Head of caudate nucleus (tissue), 42 donors: ENCODE measurements at regions not wholly inside any gene's neighbourhood (a gene's known extent, or its start where the extent isn't known, plus 50 kb on each side); places are given as distances from the start of the nearest gene placed in this dataset.
"Not testable (repeated sequence)": the region's sequence is repeated elsewhere in the genome, so short reads cannot be mapped to it uniquely, and the experiment has no call there.

Experiments used
- DNase-seq, 42 donors: peaks; one replicate each; pipeline versions ENCODE4 v3.0.0 to v3.0.0-alpha.2; 2020 to 2021; ENCODE audit warnings: mixed read lengths in 7 of 42
- intact Hi-C: fragments of 100-400 bp; cut with DNase I; formaldehyde crosslinking; loops from one replicate; pipeline ENCODE4 v1.15.0; 2022

DNA sequence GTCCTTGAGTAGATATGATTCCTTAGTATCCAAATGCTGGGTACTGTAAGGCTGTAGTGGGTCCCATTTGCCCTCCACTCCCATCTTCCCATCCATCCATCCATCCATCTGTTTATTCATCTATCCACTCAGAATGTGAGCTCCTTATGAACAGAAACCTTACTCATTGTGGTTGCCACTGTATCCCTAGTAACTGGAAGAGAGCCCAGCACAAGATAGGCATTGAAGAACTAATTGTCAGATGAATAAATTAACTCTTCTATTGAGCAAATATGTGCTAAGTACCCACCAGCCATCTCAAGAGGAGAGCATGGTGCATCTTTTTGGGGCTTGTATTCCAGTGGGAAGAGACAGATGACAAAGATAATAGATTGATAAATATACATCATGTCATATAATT, 86.4 kb upstream of the SEZ6L start:
- DNase-seq = no peak
- intact Hi-C loops = no loop called here

DNA sequence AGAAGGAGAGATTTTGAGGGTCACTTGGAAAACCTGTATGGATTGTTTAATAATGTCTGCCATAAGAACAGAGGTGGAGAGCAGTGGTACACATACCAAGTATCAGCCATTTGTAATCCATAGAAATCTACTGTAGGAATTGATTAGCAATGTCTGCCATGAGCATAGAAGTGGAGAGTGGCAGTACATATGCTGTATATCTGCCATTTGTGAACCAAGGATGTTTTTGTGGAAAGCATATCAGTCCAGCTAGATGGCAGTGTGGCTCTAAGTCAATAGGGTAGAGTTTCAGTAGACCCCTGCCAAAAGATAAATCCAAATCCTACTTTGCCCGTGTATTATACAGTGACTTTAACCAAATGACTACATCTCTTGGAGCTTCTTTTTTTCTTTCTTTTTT, 82.9 kb upstream of the SEZ6L start:
- DNase-seq = no peak
- intact Hi-C loops = no loop called here

DNA sequence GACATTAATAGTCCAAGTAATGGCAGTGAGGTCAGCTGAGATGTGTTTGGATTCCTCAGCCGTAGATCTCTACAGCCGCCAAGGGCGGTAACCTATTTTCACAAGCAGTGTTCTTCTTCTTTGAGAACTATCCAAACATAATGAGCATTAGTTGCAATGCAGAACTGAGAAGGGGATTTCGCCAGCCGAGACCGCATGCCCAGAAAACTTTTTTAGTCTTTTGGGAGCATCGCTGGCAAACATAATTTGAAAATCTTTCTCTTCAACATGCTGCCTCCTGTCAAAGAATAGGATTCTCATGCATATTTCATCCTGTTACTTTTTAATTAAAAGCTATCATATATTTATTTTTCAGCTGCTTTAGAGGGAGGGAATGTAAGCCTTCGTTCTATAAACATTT, 81.4 kb upstream of the SEZ6L start:
- DNase-seq = no peak
- intact Hi-C loops = no loop called here

DNA sequence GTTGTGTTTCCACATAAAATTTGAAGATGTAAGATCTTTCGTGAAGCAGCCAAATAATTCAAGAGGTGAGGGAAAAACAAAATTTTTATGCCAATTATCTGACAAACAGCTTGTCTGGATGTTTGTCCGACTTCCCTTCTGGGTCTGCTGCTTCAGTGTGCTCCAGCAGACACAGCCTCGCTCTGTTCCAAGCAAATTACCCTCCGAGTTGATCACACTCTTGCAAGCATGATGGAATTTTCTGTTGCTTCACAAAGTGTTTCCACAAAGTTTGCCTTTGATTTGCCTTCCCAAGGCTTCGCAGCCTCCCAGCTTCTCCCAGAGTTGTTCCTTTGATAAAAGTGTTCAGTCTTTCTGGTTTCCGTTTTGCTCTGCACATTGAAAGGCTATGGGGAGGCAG, 78.4 kb upstream of the SEZ6L start:
- intact Hi-C loops = no loop called here
- DNase-seq = no peak

DNA sequence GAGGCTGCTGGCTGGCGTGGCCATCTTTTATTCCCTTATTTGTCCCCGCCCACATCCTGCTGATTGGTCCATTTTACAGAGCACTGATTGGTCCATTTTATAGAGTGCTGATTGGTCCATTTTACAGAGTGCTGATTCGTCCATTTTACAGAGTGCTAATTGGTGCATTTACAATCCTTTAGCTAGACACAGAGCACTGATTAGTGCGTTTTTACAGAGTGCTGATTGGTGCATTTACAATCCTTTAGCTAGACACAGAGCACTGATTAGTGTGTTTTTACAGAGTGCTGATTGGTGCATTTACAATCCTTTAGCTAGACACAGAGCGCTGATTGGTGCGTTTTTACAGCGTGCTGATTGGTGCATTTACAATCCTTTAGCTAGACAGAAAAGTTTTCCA, 74.8 kb upstream of the SEZ6L start:
- DNase-seq, intact Hi-C loops: not testable (repeated sequence)

DNA sequence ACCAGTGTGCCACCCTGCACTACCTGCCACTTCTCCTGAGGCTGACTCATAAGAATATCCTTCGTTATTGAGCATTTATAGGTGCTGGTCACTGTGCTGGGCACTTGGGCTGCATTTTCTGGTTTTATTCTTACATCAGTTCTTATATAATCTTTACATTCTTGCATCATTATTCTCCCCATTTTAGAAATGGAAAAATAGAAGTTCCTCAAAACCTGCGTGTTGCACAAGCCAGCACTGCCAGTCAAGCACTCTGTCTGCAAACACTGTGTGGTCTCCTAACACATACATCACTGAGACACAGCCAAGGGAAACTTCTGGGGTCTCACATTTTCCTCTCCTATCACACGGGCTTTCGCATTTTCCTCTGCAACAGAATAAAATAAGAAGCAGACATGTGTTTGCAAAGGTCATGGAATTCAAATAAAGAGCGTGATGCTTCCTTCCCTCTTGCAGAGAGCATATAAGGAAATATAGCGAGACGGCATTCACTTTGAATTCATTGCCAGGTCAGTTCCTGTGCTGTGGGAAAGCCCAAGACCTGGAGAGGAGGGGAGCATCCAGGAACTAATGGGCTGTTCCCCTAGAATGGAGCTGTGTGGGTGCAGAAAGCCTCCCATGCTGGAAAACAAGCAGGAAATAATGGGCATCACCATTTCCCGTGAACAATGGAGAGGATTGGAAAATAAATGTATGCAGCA, 73.9 kb upstream of the SEZ6L start:
- intact Hi-C loops = no loop called here

DNA sequence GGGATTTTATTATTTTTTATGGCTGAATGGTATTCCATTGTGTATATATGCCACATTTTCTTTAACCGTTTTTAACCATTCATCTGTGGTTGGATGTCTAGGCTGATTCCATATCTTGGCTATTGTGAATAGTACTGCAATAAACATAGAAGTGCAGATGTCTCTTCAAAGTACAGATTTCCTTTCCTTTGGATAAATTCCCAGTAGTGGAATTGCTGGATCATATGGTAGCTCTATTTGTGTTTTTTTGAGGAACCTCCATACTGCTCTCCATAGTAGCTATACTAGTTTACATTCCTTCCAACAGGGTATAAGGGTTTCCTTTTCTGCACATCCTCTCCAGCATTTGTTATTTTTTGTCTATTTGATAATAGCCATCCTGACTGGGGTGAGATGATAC, 71.9 kb upstream of the SEZ6L start:
- no peak for DNase-seq
- intact Hi-C loops = no loop called here

More for the DNA sequence above, 73.9 kb upstream of the SEZ6L start:
- no peak for DNase-seq

DNA sequence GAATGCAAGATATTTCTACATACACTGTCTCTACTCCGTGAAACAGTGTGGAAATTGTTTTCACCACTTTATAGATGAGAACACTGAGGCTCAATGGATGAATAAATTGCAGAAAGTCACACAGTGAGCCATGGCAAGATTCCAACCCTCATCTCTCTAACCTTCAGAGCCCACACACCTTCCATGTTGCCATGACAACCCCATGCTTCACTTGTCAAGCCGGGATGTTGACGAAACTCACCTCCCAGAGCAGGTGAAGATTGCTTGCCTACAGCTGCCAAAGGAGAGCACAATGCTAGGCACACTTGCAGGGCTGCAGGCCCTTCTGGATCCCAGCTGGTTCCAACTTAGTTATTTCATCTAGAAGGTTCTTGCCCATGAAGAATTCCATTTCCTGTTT, 71.4 kb upstream of the SEZ6L start:
- intact Hi-C loops = no loop called here
- DNase-seq = peak; percentile 7 to 89 (median 54)

DNA sequence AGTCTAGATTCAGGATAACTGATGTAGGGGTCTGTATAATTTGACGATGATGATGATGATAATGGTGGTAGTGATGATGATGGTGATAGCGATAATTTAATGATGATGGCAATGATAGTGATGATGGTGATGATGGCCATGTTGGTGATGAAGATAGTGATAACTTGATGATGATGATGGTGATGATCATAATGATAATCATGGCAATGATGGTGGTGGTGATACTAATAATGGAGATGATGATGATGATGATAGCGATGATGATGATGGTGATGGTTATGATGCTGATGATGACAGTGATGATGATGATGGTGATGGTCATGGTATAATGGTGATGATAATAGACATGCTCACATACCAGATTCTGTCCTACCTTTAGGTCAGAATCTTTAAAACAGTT, 66.2 kb upstream of the SEZ6L start:
- no peak for DNase-seq
- intact Hi-C loops = no loop called here

DNA sequence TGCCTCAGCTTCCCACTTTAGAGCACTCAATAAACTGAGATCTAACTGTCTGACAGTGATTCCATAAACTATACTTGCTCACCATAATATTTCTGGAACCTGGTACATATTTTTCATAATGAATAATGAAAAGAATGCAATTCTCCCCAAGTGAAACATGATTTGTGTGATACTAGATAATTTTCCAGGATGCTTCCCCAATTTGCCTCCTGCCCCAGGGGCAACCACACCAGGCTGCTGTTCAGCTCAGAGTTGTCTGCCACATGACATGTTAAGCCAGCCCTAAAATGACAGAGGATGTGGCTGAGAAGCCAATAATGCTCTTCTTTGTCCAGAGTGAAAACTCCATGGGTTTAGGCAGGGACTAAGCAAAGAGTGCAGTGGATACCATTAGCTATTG, 62.9 kb upstream of the SEZ6L start:
- intact Hi-C loops = no loop called here
- no peak for DNase-seq

DNA sequence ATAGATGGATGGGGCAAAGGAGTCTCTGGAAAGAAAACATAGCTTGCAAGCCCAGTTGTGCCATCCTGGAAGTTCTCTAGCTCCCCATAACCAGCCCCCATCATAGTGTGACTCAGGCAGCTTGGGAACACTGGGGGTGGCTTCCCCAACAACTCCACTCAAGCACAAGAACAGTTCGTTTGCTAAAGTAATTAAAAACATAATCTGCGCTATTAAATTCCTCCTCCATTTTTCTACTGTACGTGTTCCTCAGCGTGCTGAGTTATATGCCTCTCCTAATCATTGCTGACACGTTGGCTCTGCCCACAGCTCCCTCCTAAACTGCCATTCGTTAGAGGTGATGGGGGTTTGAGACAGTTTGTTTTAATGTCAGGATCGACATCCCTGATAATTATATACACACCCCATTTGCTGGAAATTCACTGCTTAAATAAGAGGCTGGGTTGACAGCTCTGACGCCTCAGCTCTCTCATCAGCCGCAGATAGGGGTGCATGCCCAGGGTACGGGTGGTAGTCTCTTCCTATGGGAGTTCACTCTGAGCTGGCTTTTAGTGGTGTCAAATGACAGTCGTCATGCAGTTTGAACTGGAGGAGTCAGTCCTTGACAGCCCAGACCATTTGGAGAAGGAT, 59.5 kb upstream of the SEZ6L start:
- peak; percentile 28 to 88 (median 68) for DNase-seq
- intact Hi-C loops = no loop called here

DNA sequence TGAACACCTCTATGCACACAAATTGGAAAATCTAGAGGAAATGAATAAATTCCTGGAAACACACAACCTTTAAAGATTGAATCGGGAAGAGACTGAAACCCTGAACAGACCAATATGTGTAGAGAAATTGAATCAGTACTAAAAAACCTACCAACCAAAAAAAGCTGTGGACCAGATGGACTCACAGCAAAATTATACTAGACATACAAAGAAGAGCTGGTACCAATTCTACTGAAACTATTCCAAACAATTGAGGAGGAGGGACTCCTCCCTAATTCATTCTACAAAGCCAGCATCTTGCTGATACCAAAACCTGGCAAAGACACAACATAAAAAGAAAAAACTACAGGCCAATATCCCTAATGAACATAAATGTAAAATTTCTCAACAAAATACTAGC, 54.4 kb upstream of the SEZ6L start:
- intact Hi-C loops = no loop called here
- no peak for DNase-seq

DNA sequence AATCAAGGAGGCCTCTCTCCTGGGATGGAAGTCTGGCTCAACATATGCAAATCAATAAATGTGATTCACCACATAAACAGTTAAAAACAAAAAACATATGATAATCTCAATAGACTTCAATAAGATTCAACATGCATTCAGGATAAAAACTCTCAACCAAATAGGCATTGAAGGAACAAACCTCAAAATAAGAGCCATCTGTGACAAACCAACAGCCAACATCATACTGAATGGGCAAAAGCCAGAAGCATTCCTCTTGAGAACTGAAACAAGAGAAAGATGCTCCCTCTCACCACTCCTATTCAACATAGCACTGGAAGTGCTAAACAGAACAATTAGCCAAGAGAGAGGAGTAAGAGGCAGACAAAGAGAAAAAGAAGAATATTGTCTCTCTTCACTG, 54.0 kb upstream of the SEZ6L start:
- intact Hi-C loops = no loop called here
- no peak for DNase-seq
